NCI-H2196 (cell line): ENCODE measurements at regions not wholly inside any gene's neighbourhood (a gene's known extent, or its start where the extent isn't known, plus 50 kb on each side); places are given as distances from the start of the nearest gene placed in this dataset.
A peak's percentile ranks its signal among the peaks of the same experiment; 100 is the strongest.
"Not testable (repeated sequence)": the region's sequence is repeated elsewhere in the genome, so short reads cannot be mapped to it uniquely, and the experiment has no call there.

Experiments
- DNase-seq: peaks from one replicate; lab custom pipeline; 2025; ENCODE audit not compliant: unreplicated experiment; lab: John Stamatoyannopoulos, UW

- not testable (repeated sequence) for DNase-seq
Measured at GRCh38 chr4:17436047-17436749, 75.7 kb downstream of the QDPR start.

GRCh38 chr4:17433827-17434226 is 78.1 kb downstream of the QDPR start:
- no peak for DNase-seq

DNA sequence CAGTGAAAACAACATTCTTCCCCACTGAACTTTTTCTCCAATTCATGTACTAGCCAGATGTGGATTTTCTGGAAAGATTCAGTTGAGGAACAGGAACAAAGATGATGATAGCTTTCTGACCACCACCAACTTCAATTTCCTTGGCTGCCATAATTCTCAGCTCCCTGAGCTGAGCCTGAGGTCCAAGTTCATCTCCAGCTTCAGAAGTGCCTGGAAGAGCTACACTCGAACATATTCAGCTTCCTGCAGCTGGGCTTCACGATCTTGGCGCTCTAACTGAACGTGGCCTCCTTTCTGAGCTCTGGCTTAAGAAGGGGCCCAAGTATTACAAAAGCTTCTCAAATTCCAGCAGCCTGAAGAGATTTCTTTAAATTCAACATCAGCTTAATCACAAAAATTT is 83.9 kb downstream of the QDPR start:
- DNase-seq = no peak

GRCh38 chr4:17426222-17426621 is 85.7 kb downstream of the QDPR start:
- no peak for DNase-seq

- DNase-seq = no peak
Measured at GRCh38 chr4:17418010-17418409, 93.9 kb downstream of the QDPR start.

GRCh38 chr4:17414392-17414791 is 97.5 kb downstream of the QDPR start:
- no peak for DNase-seq

DNA sequence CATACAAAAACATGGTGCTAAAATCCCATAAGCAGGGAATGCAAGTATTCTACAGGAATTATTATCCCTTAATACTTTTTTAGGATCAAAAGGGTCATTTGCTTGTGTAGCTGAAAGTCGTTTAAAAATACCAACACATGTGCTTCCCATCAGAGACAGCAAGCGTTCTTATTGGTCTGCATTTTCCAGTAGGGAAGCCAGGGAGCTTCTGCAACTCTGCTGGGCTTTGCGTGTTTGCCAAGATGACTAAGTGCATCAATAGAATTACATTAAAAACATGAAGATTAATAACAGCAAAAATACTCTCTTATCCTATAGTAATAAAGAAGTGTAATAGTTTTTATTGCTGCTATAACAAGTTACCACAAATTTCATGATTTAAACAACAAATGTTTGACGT is 111.2 kb downstream of the QDPR start:
- DNase-seq = no peak

- no peak for DNase-seq
Measured at GRCh38 chr4:17398805-17399204, 113.1 kb downstream of the QDPR start.

- no peak for DNase-seq
Measured at GRCh38 chr4:17398035-17398434, 113.9 kb downstream of the QDPR start.

- no peak for DNase-seq
Measured at GRCh38 chr4:17397611-17398010, 114.3 kb downstream of the QDPR start.

DNA sequence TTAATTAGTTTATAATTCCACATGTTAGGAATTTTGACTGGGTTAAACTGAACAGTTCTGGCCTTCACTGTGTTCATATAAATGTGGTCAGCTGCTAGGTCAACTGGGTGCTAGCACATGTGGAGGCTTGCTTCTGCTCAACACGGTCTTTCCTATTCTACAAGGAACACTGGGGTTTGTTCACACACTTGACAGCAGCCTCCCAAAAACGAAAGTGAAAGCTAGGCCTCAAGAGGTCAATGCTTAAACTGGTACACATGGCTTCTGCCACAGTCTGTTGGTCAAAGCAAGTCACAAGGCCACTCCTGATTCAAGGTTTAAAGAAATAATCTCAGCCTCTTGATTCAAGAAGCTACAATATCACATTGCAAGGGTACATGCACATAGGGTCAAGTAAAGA is 126.5 kb downstream of the QDPR start:
- peak; percentile 4 for DNase-seq

DNA sequence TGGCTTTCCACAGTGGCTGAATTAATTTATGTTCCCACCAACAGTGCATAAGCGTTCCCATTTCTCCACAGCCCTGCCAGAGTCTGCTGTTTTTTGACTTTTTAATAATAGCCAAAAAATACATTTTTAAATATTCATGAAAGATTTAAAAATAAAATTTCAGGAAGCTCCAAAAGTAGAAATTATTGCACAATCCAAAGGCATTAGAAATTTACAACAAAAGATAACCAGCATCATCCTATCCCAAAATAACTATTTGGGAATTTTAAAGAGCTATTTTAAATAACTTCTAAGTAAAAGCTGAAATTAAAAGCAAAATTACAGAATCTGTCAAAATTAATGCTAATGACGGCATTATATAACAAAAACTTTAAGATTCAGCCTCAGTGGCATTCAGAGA is 131.5 kb downstream of the QDPR start:
- DNase-seq = no peak

DNA sequence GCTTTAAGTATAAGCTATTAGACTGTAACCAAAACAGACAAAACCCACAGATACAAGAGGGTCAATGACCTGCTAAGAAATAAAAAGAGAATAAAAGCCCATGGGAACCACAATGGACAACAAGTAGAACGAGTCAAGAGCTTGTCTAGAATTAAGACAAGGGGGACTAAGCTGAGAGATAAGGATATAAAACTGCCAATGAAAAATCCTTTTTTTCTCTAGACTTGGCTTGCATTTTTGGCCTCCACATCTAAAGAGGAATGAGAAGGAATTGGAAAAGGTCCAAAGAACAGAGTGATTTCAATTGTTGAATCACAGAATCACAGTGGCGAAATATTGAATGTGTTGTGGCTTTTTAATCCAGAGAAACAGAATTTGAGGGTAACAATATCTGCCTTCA is 135.7 kb downstream of the QDPR start:
- DNase-seq = no peak

DNA sequence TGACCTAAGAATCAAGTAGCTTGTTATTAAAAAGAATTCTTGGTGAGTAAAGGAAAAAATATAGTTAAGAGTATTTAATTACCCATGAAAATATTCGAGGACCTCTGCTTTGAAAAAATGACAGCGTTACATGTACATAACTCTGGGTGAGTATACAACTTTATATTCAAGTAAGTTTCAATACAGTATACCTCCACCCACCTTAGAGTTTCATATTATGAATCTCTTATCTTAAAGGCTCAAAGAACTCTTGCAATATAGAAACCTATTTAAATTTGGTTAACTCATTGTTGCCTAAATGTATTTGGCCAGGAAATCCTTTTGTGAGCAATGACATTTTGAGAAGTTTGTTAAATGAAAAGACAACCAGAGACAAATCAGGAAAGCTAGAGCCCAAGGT is 138.2 kb downstream of the QDPR start:
- no peak for DNase-seq

GRCh38 chr4:17370818-17371217 is 141.1 kb downstream of the QDPR start:
- no peak for DNase-seq

DNA sequence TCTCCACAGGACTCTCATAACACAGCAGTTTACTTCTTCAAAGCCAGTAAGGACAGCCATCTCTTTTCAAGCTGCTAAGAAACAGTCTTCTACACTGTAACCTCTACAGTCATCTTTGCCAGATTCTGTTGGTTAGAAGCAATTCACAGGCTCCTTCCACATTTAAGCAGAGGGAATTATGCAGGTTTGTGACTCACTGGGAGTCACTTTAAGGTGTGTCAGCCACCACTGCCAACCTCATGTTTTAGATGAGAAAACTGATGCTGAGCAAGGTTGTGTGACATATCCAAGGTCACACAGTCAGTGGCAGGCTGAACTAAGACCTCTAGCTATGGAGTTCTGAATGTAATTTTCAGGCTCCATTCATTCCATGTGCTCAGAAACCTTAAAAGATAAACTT is 143.5 kb downstream of the QDPR start:
- DNase-seq = no peak

DNA sequence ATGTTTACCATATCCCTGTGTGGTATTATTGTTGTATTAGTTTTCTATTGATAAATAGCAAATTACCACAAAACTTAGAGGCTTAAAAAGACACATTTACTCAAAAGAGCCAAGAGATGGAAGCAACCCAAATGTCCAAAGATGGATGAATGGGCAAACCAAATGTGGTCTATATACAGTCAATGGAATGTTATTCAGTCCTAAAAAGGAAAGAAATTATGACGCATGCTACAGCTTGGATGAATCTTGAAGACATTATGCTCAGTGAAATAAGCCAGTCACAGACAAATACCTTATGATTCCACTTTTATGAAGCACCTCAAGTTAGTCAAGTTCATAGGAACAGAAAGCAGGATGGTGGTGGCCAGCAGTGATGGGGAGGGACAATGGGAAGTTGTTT is 144.7 kb downstream of the QDPR start:
- DNase-seq = no peak

DNA sequence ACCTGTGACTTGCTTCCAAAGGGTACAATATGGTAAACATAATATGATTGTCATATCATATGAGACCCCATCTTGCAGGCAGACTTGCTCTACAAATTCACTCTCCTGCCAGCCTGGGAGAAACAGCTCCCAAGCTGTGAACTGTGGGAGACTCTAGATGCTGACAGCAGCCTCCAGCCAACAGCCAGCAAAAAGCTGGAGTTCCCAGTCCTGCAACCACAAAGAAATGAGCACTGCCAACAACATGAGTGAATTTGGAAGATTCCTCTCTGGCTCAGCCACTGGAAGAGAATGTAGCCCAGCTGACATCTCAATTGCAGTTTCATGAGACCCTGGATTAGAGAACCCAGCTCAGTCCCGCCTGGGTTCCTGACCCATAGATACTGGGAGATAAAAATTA is 145.4 kb downstream of the QDPR start:
- DNase-seq = no peak

DNA sequence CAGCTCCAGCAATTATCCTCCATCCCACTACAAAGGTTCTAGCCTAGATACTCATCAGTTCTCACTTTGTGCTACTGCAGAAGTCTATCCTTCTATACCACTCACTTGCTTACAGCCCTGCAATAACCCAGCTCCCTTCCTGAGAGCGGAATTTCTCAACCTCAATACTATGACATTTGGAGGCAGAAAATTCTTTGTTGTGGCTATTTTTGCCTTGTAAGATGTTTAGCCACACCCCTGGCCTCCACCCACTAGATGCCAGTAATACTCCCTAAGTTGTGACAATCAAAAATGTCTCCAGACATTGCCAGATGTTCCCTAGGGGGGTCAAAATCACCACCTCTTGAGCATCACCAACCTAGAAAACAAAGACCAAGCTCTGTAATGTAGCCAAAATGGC is 149.5 kb downstream of the QDPR start:
- DNase-seq = no peak

- no peak for DNase-seq
Measured at GRCh38 chr4:17358241-17358640, 153.6 kb downstream of the QDPR start.

- no peak for DNase-seq
Measured at GRCh38 chr4:17356926-17357325, 155.0 kb downstream of the QDPR start.

GRCh38 chr4:17352357-17352756 is 159.5 kb downstream of the QDPR start:
- no peak for DNase-seq

DNA sequence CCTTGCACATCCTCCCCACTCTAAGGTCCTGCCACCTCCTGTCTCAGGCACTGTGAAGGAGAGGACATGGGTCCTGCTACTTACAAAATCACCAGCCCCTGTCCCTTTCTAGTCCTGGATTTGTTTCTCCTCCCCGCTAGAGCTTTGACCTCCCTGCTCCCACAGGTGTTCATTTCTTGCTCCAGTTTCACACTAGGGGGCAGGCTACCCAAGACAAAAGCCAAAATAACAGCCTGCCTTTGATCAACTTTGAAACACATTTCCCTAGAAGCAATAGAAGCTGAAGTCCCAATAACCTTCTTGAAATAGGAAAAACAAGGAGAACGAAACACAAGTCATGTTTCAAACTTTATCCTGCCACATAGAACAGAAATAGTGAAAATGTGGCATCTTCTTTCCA is 164.4 kb downstream of the QDPR start:
- DNase-seq = no peak

- no peak for DNase-seq
Measured at GRCh38 chr4:17339376-17339775, 172.5 kb downstream of the QDPR start.
